Right atrium auricular region (tissue), 2 donors: ENCODE measurements at regions not wholly inside any gene's neighbourhood (a gene's known extent, or its start where the extent isn't known, plus 50 kb on each side); places are given as distances from the start of the nearest gene placed in this dataset.

Experiments
- DNase-seq: peaks from one replicate; pipeline ENCODE4 v3.0.0-alpha.2; 2019; ENCODE audit warnings: low spot score
- H3K27ac ChIP-seq, 2 donors: fragments of 200-600 bp; sonication (generic); 1 replicate in 1 of 2; 2 replicates in 1 of 2; pipeline ENCODE4 v1.5.1; 2016 to 2019
- H3K27me3 ChIP-seq, 2 donors: fragments of 200-600 bp; sonication (generic); one replicate each; pipeline versions ENCODE4 v1.5.1 to v1.6.0; 2017 to 2019
- H3K36me3 ChIP-seq: fragments of 200-600 bp; sonication (generic); one replicate; pipeline ENCODE4 v1.5.1; 2016
- H3K4me1 ChIP-seq, 2 donors: fragments of 200-600 bp; sonication (generic); one replicate each; pipeline versions ENCODE4 v1.5.1 to v1.6.0; 2017 to 2019
- H3K4me3 ChIP-seq, 2 donors: fragments of 200-600 bp; sonication (generic); 1 replicate in 1 of 2; 2 replicates in 1 of 2; pipeline ENCODE4 v1.5.1; 2017 to 2019; ENCODE audit warnings: mild to moderate bottlenecking in 1 of 2, moderate library complexity in 1 of 2
- H3K9me3 ChIP-seq, 2 donors: fragments of 200-600 bp; sonication (generic); one replicate each; pipeline ENCODE4 v1.5.1; 2019
- TF ChIP-seq, protein P1 (sequence below), 2 donors: fragments of 200-600 bp; sonication (generic); IDR thresholded peaks; one replicate each; pipeline ENCODE4 v1.5.1; 2019; ENCODE audit warnings: antibody characterized with exemption in 2 of 2

DNA sequence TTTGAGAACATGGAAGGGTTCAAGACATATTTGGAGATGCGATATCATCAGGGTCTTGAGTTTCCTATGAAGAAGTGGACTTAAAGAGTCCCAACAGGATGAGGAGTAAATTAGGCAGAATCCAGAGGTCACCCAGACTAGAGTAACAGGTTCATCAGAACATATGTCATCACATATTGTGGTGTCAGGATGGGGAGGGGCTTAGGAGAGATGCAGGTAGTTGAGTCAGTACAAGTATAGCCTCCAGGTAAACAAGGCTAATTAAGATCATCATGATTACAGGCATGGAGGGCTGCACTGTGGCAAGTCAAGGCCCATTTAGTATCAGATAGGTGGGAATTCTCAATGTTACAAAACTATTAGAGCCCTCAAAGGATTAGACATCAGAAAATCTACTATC lies 90.1 kb upstream of the PAK5 start:
- TF ChIP-seq, protein P1, sequence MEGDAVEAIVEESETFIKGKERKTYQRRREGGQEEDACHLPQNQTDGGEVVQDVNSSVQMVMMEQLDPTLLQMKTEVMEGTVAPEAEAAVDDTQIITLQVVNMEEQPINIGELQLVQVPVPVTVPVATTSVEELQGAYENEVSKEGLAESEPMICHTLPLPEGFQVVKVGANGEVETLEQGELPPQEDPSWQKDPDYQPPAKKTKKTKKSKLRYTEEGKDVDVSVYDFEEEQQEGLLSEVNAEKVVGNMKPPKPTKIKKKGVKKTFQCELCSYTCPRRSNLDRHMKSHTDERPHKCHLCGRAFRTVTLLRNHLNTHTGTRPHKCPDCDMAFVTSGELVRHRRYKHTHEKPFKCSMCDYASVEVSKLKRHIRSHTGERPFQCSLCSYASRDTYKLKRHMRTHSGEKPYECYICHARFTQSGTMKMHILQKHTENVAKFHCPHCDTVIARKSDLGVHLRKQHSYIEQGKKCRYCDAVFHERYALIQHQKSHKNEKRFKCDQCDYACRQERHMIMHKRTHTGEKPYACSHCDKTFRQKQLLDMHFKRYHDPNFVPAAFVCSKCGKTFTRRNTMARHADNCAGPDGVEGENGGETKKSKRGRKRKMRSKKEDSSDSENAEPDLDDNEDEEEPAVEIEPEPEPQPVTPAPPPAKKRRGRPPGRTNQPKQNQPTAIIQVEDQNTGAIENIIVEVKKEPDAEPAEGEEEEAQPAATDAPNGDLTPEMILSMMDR (IDR thresholded peaks at IDR 0.05) = no peak
- no peaks in the 10 kb centered on the region for H3K36me3 ChIP-seq
- H3K27me3 ChIP-seq = no peaks in the 10 kb centered on the region
- H3K4me1 ChIP-seq = no peaks in the 10 kb centered on the region
- no peak overlapping the region for H3K4me3 ChIP-seq
- no peaks in the 10 kb centered on the region for H3K9me3 ChIP-seq
- DNase-seq = no peak
- no peak overlapping the region for H3K27ac ChIP-seq

DNA sequence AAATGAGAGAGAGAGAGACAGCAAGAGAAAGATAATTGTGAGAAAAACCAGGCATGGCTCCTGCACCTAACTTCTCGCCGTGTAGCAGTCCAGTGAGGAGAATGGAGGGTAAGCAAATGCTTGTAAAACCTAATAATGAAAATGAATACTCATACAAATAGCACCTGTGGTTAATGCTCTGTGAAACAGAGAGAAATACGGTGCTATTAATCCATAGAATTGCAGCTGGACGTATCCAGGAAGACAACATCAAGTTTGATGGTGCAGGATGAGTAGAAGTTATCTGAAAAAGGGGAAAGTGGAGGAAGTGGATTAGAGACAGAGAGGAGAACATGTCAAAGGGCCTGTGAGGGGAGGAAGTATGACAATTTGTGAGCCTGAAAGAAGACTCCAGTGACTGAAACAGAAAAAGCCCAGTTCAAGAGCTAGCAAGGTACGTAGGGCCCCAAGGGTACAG lies 89.4 kb upstream of the PAK5 start:
- H3K9me3 ChIP-seq = no peaks in the 10 kb centered on the region
- H3K4me3 ChIP-seq = no peak overlapping the region
- TF ChIP-seq, protein P1 (IDR thresholded peaks at IDR 0.05) = no peak
- no peaks in the 10 kb centered on the region for H3K4me1 ChIP-seq
- no peak for DNase-seq
- no peaks in the 10 kb centered on the region for H3K36me3 ChIP-seq
- no peak overlapping the region for H3K27ac ChIP-seq
- no peaks in the 10 kb centered on the region for H3K27me3 ChIP-seq

DNA sequence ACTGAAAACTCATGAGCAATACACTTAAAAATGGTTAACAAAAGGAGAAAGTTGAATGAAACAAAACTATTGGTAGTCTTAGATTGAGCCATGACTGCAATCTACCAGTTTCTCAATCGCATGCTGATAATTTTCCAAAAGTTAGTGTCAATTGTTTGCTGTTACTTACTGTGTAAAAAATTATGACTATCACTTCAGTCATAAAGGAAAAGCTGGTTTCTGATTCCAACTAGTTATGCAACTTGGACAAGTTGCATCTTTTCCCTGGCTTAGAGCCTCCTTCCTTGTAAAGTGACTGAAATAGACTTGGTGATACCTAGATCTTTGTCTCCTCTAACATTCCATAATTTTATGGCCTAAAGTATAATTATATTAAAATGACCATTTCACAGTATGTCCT lies 88.3 kb upstream of the PAK5 start:
- Histone ChIP-seq H3K36me3 (no peaks in the 10 kb centered on the region), H3K9me3 (no peaks in the 10 kb centered on the region), H3K27me3 (no peaks in the 10 kb centered on the region), H3K27ac (no peak overlapping the region), H3K4me3 (no peak overlapping the region), H3K4me1 (no peaks in the 10 kb centered on the region)
- DNase-seq = no peak
- TF ChIP-seq, protein P1 (IDR thresholded peaks at IDR 0.05) = no peak

DNA sequence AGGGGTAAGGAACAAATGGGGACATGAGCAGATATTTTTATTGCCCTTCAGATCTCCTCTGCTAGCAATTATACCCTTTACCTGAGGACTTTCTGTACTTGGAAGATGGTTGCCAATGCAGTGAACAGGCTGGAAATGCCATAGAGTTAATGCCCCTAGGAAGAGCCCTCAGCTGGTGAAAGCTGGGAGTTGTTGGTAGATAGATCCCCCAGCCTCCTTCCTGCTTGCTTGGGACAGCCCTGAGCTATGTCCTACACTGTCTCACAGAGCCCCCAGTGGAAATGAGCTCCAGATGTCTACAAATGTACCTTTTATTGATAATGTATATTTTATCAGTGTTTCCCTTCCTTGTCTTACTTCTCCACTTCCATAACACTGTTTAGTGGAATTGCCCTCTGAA lies 87.6 kb upstream of the PAK5 start:
- Histone ChIP-seq H3K27me3 (no peaks in the 10 kb centered on the region), H3K9me3 (no peaks in the 10 kb centered on the region), H3K36me3 (no peaks in the 10 kb centered on the region), H3K4me3 (no peak overlapping the region), H3K4me1 (no peaks in the 10 kb centered on the region), H3K27ac (no peak overlapping the region)
- DNase-seq = no peak
- TF ChIP-seq, protein P1 (IDR thresholded peaks at IDR 0.05) = no peak

DNA sequence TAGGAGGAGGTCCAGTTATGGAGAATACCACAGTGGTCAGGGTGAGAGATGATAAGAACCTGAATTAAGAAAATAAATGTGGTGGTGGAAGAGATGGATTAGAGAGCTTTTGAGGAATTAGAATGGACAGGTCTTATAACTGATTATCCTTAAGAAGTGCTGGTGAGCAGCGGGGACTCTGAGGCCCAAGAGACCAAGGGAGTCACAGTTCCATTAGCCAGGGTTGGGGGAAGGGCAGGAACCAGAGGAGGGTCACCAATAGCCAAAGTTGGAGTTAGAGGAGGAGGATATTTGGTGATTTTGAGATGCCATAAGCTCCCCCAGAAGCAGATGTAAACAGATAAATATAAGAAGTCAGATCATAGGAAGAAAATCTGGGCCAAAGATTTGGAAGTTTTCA lies 87.1 kb upstream of the PAK5 start:
- no peaks in the 10 kb centered on the region for H3K27me3 ChIP-seq
- no peaks in the 10 kb centered on the region for H3K36me3 ChIP-seq
- TF ChIP-seq, protein P1 (IDR thresholded peaks at IDR 0.05) = no peak
- no peak for DNase-seq
- H3K4me1 ChIP-seq = no peaks in the 10 kb centered on the region
- H3K4me3 ChIP-seq = no peak overlapping the region
- no peak overlapping the region for H3K27ac ChIP-seq
- H3K9me3 ChIP-seq = no peaks in the 10 kb centered on the region

DNA sequence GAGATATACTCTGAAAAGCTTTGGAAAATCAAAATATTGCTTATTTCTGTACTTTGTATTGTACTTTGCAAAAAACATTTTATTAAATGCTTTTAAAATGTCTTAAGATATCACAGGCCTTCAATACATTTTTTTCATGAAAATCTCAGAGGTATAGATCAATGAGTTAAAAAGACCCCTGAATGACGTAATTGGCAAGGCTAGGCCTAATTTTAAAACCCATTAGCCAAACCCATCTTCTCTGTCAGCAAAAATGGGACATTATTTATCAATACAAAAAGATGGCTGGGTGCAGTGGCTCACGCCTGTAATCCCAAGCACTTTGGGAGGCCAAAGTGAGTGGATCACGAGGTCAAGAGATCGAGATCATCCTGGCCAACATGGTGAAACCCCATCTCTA lies 84.8 kb upstream of the PAK5 start:
- Histone ChIP-seq H3K4me3 (no peak overlapping the region), H3K27me3 (no peaks in the 10 kb centered on the region), H3K36me3 (no peaks in the 10 kb centered on the region), H3K9me3 (no peaks in the 10 kb centered on the region), H3K27ac (no peak overlapping the region), H3K4me1 (no peaks in the 10 kb centered on the region)
- no peak for DNase-seq
- TF ChIP-seq, protein P1 (IDR thresholded peaks at IDR 0.05) = no peak
